ENCODE measurements at regions not wholly inside any gene's neighbourhood (a gene's known extent, or its start where the extent isn't known, plus 50 kb on each side); places are given as distances from the start of the nearest gene placed in this dataset.

DNA sequence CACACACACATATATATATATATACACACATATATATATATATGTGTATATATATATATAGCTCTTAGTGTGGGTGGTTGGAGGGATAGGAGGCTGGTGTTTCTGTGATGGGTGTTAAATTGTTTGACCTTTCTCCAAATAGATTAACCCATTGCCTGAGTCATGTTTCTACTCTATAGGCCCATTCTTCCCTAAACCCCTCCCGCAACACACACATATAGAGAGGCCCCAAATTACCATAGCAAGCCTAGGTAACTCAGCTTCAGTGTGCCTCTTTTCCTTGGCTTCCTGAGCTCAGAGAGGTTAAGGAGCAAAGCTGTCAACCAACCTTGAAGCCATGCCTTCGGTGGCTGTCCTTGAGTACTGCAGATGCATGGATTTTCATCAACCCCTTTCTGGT is 98.7 kb upstream of the ADO start:
- H4K20me1 ChIP-seq (ENCODE audit: insufficient read depth, low read length): no peaks in the 10 kb centered on the region
- H2AFZ ChIP-seq (ENCODE audit: low read depth, low read length): no peak overlapping the region
- no peak for TF ChIP-seq EZH2phosphoT487 (IDR thresholded peaks at IDR 0.05; ENCODE audit: low read depth)
- TF ChIP-seq, protein P1, sequence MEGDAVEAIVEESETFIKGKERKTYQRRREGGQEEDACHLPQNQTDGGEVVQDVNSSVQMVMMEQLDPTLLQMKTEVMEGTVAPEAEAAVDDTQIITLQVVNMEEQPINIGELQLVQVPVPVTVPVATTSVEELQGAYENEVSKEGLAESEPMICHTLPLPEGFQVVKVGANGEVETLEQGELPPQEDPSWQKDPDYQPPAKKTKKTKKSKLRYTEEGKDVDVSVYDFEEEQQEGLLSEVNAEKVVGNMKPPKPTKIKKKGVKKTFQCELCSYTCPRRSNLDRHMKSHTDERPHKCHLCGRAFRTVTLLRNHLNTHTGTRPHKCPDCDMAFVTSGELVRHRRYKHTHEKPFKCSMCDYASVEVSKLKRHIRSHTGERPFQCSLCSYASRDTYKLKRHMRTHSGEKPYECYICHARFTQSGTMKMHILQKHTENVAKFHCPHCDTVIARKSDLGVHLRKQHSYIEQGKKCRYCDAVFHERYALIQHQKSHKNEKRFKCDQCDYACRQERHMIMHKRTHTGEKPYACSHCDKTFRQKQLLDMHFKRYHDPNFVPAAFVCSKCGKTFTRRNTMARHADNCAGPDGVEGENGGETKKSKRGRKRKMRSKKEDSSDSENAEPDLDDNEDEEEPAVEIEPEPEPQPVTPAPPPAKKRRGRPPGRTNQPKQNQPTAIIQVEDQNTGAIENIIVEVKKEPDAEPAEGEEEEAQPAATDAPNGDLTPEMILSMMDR (IDR thresholded peaks at IDR 0.05; ENCODE audit: low read depth, low read length): no peak
- no peak overlapping the region for H3K4me2 ChIP-seq (ENCODE audit: low read length)
- H3K27me3 ChIP-seq (ENCODE audit: low read depth, low read length): no peaks in the 10 kb centered on the region
- no peak overlapping the region for H3K4me3 ChIP-seq (ENCODE audit: low read length)
- no peaks in the 10 kb centered on the region for H3K79me2 ChIP-seq (ENCODE audit: low read length)
- H3K9me3 ChIP-seq (ENCODE audit: insufficient read depth, low read length): no peaks in the 10 kb centered on the region
- H3K9ac ChIP-seq (ENCODE audit: low read length): no peak overlapping the region
- no peak overlapping the region for H3K27ac ChIP-seq (ENCODE audit: low read length)
- peaks cover 34% of the 10 kb centered on the region for H3K4me1 ChIP-seq (ENCODE audit: low read length)
- no peaks in the 10 kb centered on the region for H3K36me3 ChIP-seq (replicated peaks; ENCODE audit: low read depth, low read length)

DNA sequence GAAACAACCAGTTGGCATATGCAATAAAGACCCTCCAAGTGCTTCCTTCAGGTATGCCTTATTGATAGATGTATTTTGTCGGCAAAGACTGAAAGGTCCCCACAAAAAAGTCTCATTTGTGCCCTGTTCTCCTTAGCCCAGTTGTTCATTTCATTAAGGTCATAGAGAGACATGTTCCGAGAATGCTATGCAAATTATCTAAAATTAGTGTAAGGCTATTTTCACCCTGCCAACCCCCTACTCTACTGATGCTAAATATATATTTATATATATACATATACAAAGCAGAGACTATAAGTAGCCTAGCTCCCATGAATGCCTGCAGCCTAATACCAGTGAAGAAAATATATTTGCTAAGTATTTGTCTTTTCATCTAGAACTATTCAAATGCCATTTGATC is 96.7 kb upstream of the ADO start:
- no peak overlapping the region for H2AFZ ChIP-seq (ENCODE audit: low read depth, low read length)
- H3K27ac ChIP-seq (ENCODE audit: low read length): no peak overlapping the region
- H3K4me2 ChIP-seq (ENCODE audit: low read length): peak overlapping the region; percentile 70

DNA sequence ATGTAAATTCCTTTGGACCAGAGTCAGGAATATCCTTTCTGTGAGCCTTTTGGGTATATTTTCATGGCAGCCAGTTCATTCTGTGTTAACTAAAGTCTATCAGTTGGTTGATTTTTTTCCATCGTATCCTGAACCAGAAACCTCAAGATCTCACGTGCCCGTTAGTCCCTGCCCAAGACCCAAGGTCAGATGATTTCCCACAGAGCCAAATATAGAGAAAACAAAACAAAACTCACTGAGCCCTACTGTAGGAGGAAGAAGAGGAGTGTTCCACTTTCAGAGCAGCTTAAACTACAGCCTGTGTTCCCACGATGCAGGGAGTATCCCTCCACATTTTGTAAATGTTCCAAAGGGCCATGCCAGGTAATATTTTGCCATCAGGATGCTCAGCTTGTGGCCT is 96.0 kb upstream of the ADO start:
- Histone ChIP-seq H3K4me1 (ENCODE audit: low read length) (peaks cover 38% of the 10 kb centered on the region), H3K27me3 (ENCODE audit: low read depth, low read length) (no peaks in the 10 kb centered on the region), H4K20me1 (ENCODE audit: insufficient read depth, low read length) (no peaks in the 10 kb centered on the region), H3K79me2 (ENCODE audit: low read length) (no peaks in the 10 kb centered on the region), H3K4me3 (ENCODE audit: low read length) (peak overlapping the region; percentile 36; the same call in 1 of the 2 replicates), H3K9me3 (ENCODE audit: insufficient read depth, low read length) (no peaks in the 10 kb centered on the region), H2AFZ (ENCODE audit: low read depth, low read length) (peak overlapping the region; percentile 74), H3K36me3 (replicated peaks; ENCODE audit: low read depth, low read length) (no peaks in the 10 kb centered on the region), H3K27ac (ENCODE audit: low read length) (peak overlapping the region; percentile 20), H3K9ac (ENCODE audit: low read length) (0 out of 2 replicates have a peak overlapping the region, but pooled peaks have one; percentile 13), H3K4me2 (ENCODE audit: low read length) (peak overlapping the region; percentile 70)
- TF ChIP-seq, protein P1 (IDR thresholded peaks at IDR 0.05; ENCODE audit: low read depth, low read length): no peak
- TF ChIP-seq EZH2phosphoT487 (IDR thresholded peaks at IDR 0.05; ENCODE audit: low read depth): no peak

More for the DNA sequence above, 96.7 kb upstream of the ADO start:
- Histone ChIP-seq H3K4me1 (ENCODE audit: low read length) (peaks cover 38% of the 10 kb centered on the region), H4K20me1 (ENCODE audit: insufficient read depth, low read length) (no peaks in the 10 kb centered on the region), H3K9ac (ENCODE audit: low read length) (no peak overlapping the region), H3K27me3 (ENCODE audit: low read depth, low read length) (no peaks in the 10 kb centered on the region), H3K4me3 (ENCODE audit: low read length) (no peak overlapping the region), H3K9me3 (ENCODE audit: insufficient read depth, low read length) (no peaks in the 10 kb centered on the region), H3K79me2 (ENCODE audit: low read length) (no peaks in the 10 kb centered on the region), H3K36me3 (replicated peaks; ENCODE audit: low read depth, low read length) (no peaks in the 10 kb centered on the region)
- TF ChIP-seq, protein P1 (IDR thresholded peaks at IDR 0.05; ENCODE audit: low read depth, low read length): no peak
- no peak for TF ChIP-seq EZH2phosphoT487 (IDR thresholded peaks at IDR 0.05; ENCODE audit: low read depth)

DNA sequence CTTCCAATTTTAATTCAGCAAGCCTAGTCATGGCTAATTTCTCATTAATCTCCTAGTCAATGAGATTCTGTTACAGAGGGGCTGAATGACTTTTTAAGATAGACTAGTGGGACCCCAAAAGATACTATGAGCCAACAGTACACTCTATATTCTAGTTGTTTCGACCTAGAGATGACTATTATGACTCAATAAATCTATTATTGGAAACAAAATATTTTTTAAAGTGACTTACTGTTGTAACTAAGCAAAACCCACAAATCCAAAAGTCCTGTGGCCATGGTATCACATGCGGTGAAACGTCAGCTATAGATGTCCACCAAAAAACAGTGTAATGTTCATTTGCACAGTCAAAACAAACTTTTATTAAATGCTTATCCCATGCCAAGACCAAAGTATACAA is 95.3 kb upstream of the ADO start:
- no peaks in the 10 kb centered on the region for H3K9me3 ChIP-seq (ENCODE audit: insufficient read depth, low read length)
- peaks cover 38% of the 10 kb centered on the region for H3K4me1 ChIP-seq (ENCODE audit: low read length)
- H2AFZ ChIP-seq (ENCODE audit: low read depth, low read length): 0 out of 2 replicates have a peak overlapping the region, but pooled peaks have one; percentile 74
- no peaks in the 10 kb centered on the region for H3K79me2 ChIP-seq (ENCODE audit: low read length)
- TF ChIP-seq, protein P1 (IDR thresholded peaks at IDR 0.05; ENCODE audit: low read depth, low read length): no peak
- TF ChIP-seq EZH2phosphoT487 (IDR thresholded peaks at IDR 0.05; ENCODE audit: low read depth): no peak
- peak overlapping the region; percentile 70 for H3K4me2 ChIP-seq (ENCODE audit: low read length)
- no peaks in the 10 kb centered on the region for H3K36me3 ChIP-seq (replicated peaks; ENCODE audit: low read depth, low read length)
- no peak overlapping the region for H3K9ac ChIP-seq (ENCODE audit: low read length)
- no peaks in the 10 kb centered on the region for H3K27me3 ChIP-seq (ENCODE audit: low read depth, low read length)
- peak overlapping the region; percentile 20; the same call in 1 of the 2 replicates for H3K27ac ChIP-seq (ENCODE audit: low read length)
- H4K20me1 ChIP-seq (ENCODE audit: insufficient read depth, low read length): no peaks in the 10 kb centered on the region
- H3K4me3 ChIP-seq (ENCODE audit: low read length): 0 out of 2 replicates have a peak overlapping the region, but pooled peaks have one; percentile 36
